Activated CD4-positive, alpha-beta T cell treated with anti-CD3 and anti-CD28 coated beads for 36 hours (primary cell): ENCODE measurements at regions not wholly inside any gene's neighbourhood (a gene's known extent, or its start where the extent isn't known, plus 50 kb on each side); places are given as distances from the start of the nearest gene placed in this dataset.

Experiments used
- ATAC-seq: fragments of 200-7000 bp; cut with Tn5 transposase; one replicate; pipeline ENCODE4 v1.10.0; 2021; ENCODE audit warnings: mild to moderate bottlenecking, moderate library complexity
- CTCF ChIA-PET: fragments of 350-600 bp; sonication (Branson Sonifier 250); formaldehyde crosslinking; loops from one replicate; lab custom pipeline; 2021; ENCODE audit warnings: antibody characterized with exemption; lab: Charles Lee
- POLR2A ChIA-PET: fragments of 350-600 bp; sonication (Branson Sonifier 250); formaldehyde crosslinking; loops from one replicate; lab custom pipeline; 2021; ENCODE audit warnings: antibody characterized with exemption, inconsistent platforms; lab: Charles Lee
- DNase-seq: peaks from one replicate; pipeline ENCODE4 v3.0.0-alpha.2; 2020
- H3K27ac Mint-ChIP-seq: one replicate; pipeline ENCODE4 v1.8.0; 2021; ENCODE audit warnings: mixed read lengths
- H3K27me3 Mint-ChIP-seq: one replicate; pipeline ENCODE4 v1.8.0; 2021; ENCODE audit warnings: mixed read lengths
- H3K36me3 Mint-ChIP-seq: one replicate; pipeline ENCODE4 v1.8.0; 2021; ENCODE audit warnings: low read depth, mixed read lengths
- H3K4me1 Mint-ChIP-seq: one replicate; pipeline ENCODE4 v1.8.0; 2021; ENCODE audit warnings: mixed read lengths
- H3K4me3 Mint-ChIP-seq: one replicate; pipeline ENCODE4 v1.8.0; 2021; ENCODE audit warnings: mild to moderate bottlenecking, moderate library complexity, mixed read lengths
- H3K9me3 Mint-ChIP-seq: one replicate; pipeline ENCODE4 v1.8.0; 2021; ENCODE audit warnings: low read depth, mixed read lengths
- intact Hi-C, 2 experiments: fragments of 100-400 bp; cut with DNase I in 1 of 2; cut with micrococcal nuclease in 1 of 2; formaldehyde crosslinking; loops; one replicate each; pipeline versions ENCODE4 v1.14.2 to v1.15.1; 2022 to 2024; cut with DNase I, micrococcal nuclease

DNA sequence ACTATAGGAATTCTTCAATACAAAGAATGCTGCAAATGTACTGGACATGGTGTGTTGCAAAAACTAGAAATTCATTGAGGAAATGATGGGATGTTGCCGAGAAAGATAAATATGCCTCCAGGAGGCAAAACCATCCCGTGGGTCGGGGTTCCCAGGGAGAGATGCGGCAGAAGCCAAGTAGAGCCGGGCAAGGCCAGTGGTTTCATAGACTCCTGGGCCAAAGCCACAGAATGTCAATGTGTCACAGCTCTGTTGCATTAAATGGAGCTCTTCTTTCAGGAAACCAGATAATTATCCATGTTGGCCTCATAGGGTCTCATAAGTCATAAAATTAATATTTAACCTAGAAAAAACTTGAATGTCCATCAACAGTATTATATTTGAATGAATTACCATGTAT, 419.5 kb upstream of the CDH10 start:
- POLR2A ChIA-PET, result no interaction called here
- DNase-seq, result no peak
- no peak for ATAC-seq
- Mint-ChIP-seq H3K27ac (no peak overlapping the region), H3K36me3 (no peaks in the 10 kb centered on the region), H3K4me3 (no peak overlapping the region), H3K9me3 (peaks cover 15% of the 10 kb centered on the region), H3K4me1 (no peaks in the 10 kb centered on the region), H3K27me3 (no peaks in the 10 kb centered on the region)
- CTCF ChIA-PET, result no interaction called here
- intact Hi-C loops, result no loop called here

DNA sequence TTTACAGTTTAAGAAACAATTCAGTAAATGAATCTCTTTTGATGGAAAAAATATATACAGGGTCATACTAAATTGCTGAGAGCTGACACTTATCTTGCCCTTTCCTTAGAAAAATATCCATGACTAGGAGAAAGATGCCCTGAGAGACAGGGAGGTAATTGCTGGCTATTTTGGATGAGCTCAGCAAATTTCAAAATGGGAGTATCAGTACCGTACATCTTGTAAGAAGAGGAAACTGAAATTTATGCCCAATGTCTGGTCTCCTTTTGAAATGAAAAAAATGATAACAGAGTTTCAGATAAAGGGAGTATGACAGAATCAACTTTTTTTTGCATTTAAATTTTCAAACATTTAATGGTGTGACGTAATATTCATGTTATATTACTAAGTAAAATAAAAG, 415.8 kb upstream of the CDH10 start:
- intact Hi-C loops, result no loop called here
- ChIA-PET POLR2A (no interaction called here), CTCF (no interaction called here)
- no peaks in the 10 kb centered on the region for H3K36me3 Mint-ChIP-seq
- no peak for DNase-seq
- H3K4me1 Mint-ChIP-seq, result no peaks in the 10 kb centered on the region
- no peak overlapping the region for H3K4me3 Mint-ChIP-seq
- H3K9me3 Mint-ChIP-seq, result peaks cover 23% of the 10 kb centered on the region
- H3K27ac Mint-ChIP-seq, result no peak overlapping the region
- H3K27me3 Mint-ChIP-seq, result no peaks in the 10 kb centered on the region
- no peak for ATAC-seq

DNA sequence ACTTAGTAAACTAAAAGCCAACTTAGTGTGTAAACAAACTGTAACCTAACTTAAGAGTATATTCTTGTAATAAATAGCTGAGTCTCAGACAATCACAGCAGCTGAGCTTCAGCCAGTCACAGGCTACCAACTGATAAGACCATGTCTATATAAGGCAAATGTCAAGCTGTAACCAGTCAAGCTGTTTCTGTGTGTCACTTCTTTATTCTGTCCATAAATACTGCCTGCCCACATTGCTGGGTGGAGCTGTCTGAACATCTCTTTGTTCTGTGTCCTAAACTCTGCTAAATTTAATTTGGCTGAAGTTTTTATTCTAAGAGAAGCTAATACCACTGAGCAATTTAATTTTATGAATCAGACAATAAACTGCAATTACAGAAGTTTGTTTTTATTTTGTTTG, 412.1 kb upstream of the CDH10 start:
- no peak for DNase-seq
- ChIA-PET CTCF (no interaction called here), POLR2A (no interaction called here)
- no peaks in the 10 kb centered on the region for H3K27me3 Mint-ChIP-seq
- H3K4me1 Mint-ChIP-seq, result no peaks in the 10 kb centered on the region
- H3K9me3 Mint-ChIP-seq, result peaks cover 19% of the 10 kb centered on the region
- intact Hi-C loops, result no loop called here
- H3K27ac Mint-ChIP-seq, result no peak overlapping the region
- H3K36me3 Mint-ChIP-seq, result no peaks in the 10 kb centered on the region
- no peak overlapping the region for H3K4me3 Mint-ChIP-seq
- no peak for ATAC-seq

GRCh38 chr5:25033658-25034057, 388.9 kb upstream of the CDH10 start:
- no peak for DNase-seq
- POLR2A ChIA-PET, result no interaction called here
- intact Hi-C loops, result no loop called here
- no peak overlapping the region for H3K27ac Mint-ChIP-seq
- no peaks in the 10 kb centered on the region for H3K4me1 Mint-ChIP-seq
- no peak overlapping the region for H3K4me3 Mint-ChIP-seq
- no peak for ATAC-seq
- H3K9me3 Mint-ChIP-seq, result peaks cover 12% of the 10 kb centered on the region
- H3K27me3 Mint-ChIP-seq, result no peaks in the 10 kb centered on the region
- H3K36me3 Mint-ChIP-seq, result no peaks in the 10 kb centered on the region
- CTCF ChIA-PET, result no interaction called here

DNA sequence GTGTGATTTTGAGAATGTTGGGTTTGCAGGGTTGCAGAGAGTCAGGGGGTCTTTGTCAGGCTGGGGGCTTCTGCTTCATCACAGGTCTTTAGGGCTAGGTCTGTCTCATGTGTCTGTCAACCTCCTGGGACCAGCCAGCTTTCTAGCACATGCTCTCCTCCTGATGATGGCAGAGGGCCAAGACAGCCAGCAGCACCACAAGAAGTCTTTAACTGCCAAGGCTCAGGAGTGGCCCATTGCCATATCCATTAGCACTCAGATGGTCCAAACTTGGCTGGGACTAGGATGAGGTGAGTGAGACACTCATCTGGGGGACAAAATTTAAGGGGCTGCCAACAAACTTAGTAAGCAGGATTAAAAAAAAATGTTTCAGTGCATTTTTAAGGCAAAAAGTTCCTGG, 384.2 kb upstream of the CDH10 start:
- ChIA-PET POLR2A (no interaction called here), CTCF (no interaction called here)
- DNase-seq, result no peak
- Mint-ChIP-seq H3K27me3 (no peaks in the 10 kb centered on the region), H3K9me3 (peaks cover 23% of the 10 kb centered on the region), H3K36me3 (no peaks in the 10 kb centered on the region), H3K4me1 (no peaks in the 10 kb centered on the region), H3K27ac (no peak overlapping the region), H3K4me3 (no peak overlapping the region)
- intact Hi-C loops, result no loop called here
- ATAC-seq, result no peak

DNA sequence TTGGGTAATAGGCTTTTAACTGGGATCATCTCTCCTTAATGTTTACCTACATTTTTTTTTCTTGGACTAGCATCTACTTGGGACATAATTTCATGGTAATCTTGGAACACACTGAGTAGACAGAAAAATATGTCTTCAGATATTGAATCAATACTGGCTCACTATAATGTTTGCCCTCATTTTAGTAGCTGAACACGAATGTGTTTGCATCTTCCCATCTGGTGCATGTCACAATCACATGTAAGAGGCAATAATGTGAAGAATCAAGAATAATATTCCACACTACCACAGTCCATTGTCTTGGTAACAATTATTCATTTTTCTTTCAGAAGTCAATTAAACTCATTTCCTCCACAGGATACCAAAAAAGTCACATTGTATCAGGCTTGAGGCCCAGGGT, 382.7 kb upstream of the CDH10 start:
- ChIA-PET POLR2A (no interaction called here), CTCF (no interaction called here)
- Mint-ChIP-seq H3K36me3 (no peaks in the 10 kb centered on the region), H3K27me3 (no peaks in the 10 kb centered on the region), H3K4me3 (no peak overlapping the region), H3K4me1 (no peaks in the 10 kb centered on the region), H3K27ac (no peak overlapping the region), H3K9me3 (peaks cover 19% of the 10 kb centered on the region)
- intact Hi-C loops, result no loop called here
- no peak for DNase-seq
- no peak for ATAC-seq

DNA sequence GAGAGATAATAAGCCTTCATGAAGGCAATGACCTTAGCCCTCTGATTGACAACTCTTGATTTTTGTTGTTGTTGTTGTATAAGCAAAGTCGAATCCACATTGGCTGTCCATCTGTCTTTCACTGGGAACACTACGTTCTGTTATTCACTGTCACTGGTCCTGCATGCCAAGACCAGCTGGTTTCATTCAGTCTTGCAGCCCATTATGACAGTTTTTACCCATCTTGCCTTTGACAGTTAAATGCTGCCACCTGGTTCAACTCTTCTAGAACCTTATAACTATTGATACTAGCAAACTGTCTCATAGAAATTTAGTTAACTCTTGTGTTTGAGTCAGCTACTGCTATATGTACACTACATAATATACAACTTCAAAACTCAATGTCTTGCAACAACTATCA, 382.3 kb upstream of the CDH10 start:
- Mint-ChIP-seq H3K36me3 (no peaks in the 10 kb centered on the region), H3K4me1 (no peaks in the 10 kb centered on the region), H3K27me3 (no peaks in the 10 kb centered on the region), H3K4me3 (no peak overlapping the region), H3K9me3 (peaks cover 18% of the 10 kb centered on the region), H3K27ac (no peak overlapping the region)
- POLR2A ChIA-PET, result no interaction called here
- intact Hi-C loops, result no loop called here
- no peak for DNase-seq
- no peak for ATAC-seq
- CTCF ChIA-PET, result no interaction called here

GRCh38 chr5:25025831-25026230, 381.1 kb upstream of the CDH10 start:
- Mint-ChIP-seq H3K27ac (no peak overlapping the region), H3K4me1 (no peaks in the 10 kb centered on the region), H3K27me3 (no peaks in the 10 kb centered on the region), H3K9me3 (peaks cover 22% of the 10 kb centered on the region), H3K36me3 (no peaks in the 10 kb centered on the region), H3K4me3 (no peak overlapping the region)
- ATAC-seq, result no peak
- no peak for DNase-seq
- POLR2A ChIA-PET, result no interaction called here
- CTCF ChIA-PET, result no interaction called here
- intact Hi-C loops, result no loop called here

DNA sequence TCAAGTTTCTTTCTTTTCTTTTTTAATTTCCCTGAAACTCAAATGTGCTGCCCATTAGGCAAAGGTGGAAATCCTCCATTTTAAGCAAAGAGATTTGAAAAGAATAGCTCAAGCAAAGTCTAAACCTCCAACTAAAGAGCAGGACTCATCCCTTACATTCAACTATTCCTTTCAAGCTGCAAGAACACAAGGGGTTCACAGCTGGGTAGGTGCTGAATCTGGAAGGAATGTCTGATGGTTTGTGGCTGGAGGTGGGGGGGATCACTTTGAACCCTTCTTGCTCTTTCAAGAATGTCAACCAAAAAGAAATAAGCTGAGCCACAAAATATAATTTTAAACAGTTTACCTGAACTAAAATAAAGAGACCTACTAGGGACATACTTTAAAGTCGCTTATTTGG, 375.7 kb upstream of the CDH10 start:
- H3K4me1 Mint-ChIP-seq, result no peaks in the 10 kb centered on the region
- DNase-seq (no peak), ATAC-seq (no peak)
- no peaks in the 10 kb centered on the region for H3K27me3 Mint-ChIP-seq
- no peaks in the 10 kb centered on the region for H3K36me3 Mint-ChIP-seq
- no peak overlapping the region for H3K27ac Mint-ChIP-seq
- peaks cover 13% of the 10 kb centered on the region for H3K9me3 Mint-ChIP-seq
- intact Hi-C loops, result no loop called here
- ChIA-PET POLR2A (no interaction called here), CTCF (interaction anchor here (0.8 kb wide), 1 partner anchor 26 kb away, joined by 3 read pairs; no protein-coding TSS in a partner anchor)
- H3K4me3 Mint-ChIP-seq, result no peak overlapping the region

- ATAC-seq (peak; percentile 16), DNase-seq (no peak)
- Mint-ChIP-seq H3K27me3 (no peaks in the 10 kb centered on the region), H3K9me3 (peaks cover 22% of the 10 kb centered on the region), H3K4me1 (no peaks in the 10 kb centered on the region), H3K36me3 (no peaks in the 10 kb centered on the region), H3K4me3 (no peak overlapping the region), H3K27ac (no peak overlapping the region)
- ChIA-PET POLR2A (no interaction called here), CTCF (no interaction called here)
- intact Hi-C loops, result no loop called here
These were observed 364.3 kb upstream of the CDH10 start for GRCh38 chr5:25009063-25009462.

GRCh38 chr5:25006734-25007133, 362.0 kb upstream of the CDH10 start:
- peaks cover 18% of the 10 kb centered on the region for H3K9me3 Mint-ChIP-seq
- CTCF ChIA-PET, result no interaction called here
- no peak for ATAC-seq

GRCh38 chr5:25006237-25006636, 361.5 kb upstream of the CDH10 start:
- Mint-ChIP-seq H3K9me3 (peaks cover 16% of the 10 kb centered on the region), H3K4me3 (no peak overlapping the region), H3K27me3 (no peaks in the 10 kb centered on the region), H3K36me3 (no peaks in the 10 kb centered on the region), H3K4me1 (no peaks in the 10 kb centered on the region), H3K27ac (no peak overlapping the region)
- ATAC-seq, result no peak
- ChIA-PET POLR2A (no interaction called here), CTCF (no interaction called here)
- intact Hi-C loops, result no loop called here
- no peak for DNase-seq

More at GRCh38 chr5:25006734-25007133, 362.0 kb upstream of the CDH10 start:
- intact Hi-C loops, result no loop called here
- DNase-seq, result no peak
- POLR2A ChIA-PET, result no interaction called here
- Mint-ChIP-seq H3K27ac (no peak overlapping the region), H3K4me3 (no peak overlapping the region), H3K27me3 (no peaks in the 10 kb centered on the region), H3K36me3 (no peaks in the 10 kb centered on the region), H3K4me1 (no peaks in the 10 kb centered on the region)

GRCh38 chr5:25005431-25005830, 360.7 kb upstream of the CDH10 start:
- H3K27me3 Mint-ChIP-seq, result no peaks in the 10 kb centered on the region
- ATAC-seq (no peak), DNase-seq (no peak)
- ChIA-PET POLR2A (no interaction called here), CTCF (no interaction called here)
- H3K4me1 Mint-ChIP-seq, result no peaks in the 10 kb centered on the region
- H3K27ac Mint-ChIP-seq, result no peak overlapping the region
- no peaks in the 10 kb centered on the region for H3K36me3 Mint-ChIP-seq
- intact Hi-C loops, result no loop called here
- no peak overlapping the region for H3K4me3 Mint-ChIP-seq
- peaks cover 11% of the 10 kb centered on the region for H3K9me3 Mint-ChIP-seq
